BJ (cell line): ENCODE measurements at regions not wholly inside any gene's neighbourhood (a gene's known extent, or its start where the extent isn't known, plus 50 kb on each side); places are given as distances from the start of the nearest gene placed in this dataset.
"Not testable (repeated sequence)": the region's sequence is repeated elsewhere in the genome, so short reads cannot be mapped to it uniquely, and the experiment has no call there.

Experiments
- CTCF ChIA-PET: fragments of 350-600 bp; formaldehyde crosslinking; extraction: SDS; loops from one replicate; lab custom pipeline; 2021; ENCODE audit warnings: antibody characterized with exemption, inconsistent platforms; lab: Yijun Ruan, JAX
- POLR2A ChIA-PET: fragments of 300-600 bp; sonication (Branson Sonifier 250); formaldehyde crosslinking; extraction: SDS; loops from one replicate; lab custom pipeline; 2021; ENCODE audit warnings: antibody characterized with exemption; lab: Charles Lee
- DNase-seq: peaks from one replicate; pipeline ENCODE4 v3.0.0-alpha.2; 2011; ENCODE audit warnings: low read depth
- H3K27me3 ChIP-seq: 2 replicates; pipeline ENCODE4 v1.6.0; 2011; ENCODE audit warnings: low read length; ENCODE audit not compliant: control insufficient read depth, insufficient read depth
- H3K36me3 ChIP-seq: 2 replicates; pipeline ENCODE4 v1.5.1; 2011; ENCODE audit warnings: low read length; ENCODE audit not compliant: control insufficient read depth, insufficient read depth
- H3K4me3 ChIP-seq: 2 replicates; pipeline ENCODE4 v1.5.1; 2011; ENCODE audit warnings: low read depth, mild to moderate bottlenecking, control low read depth, low read length
- CTCF ChIP-seq: IDR thresholded peaks from 2 replicates; pipeline ENCODE4 v1.5.1; 2011; ENCODE audit warnings: low read depth, mild to moderate bottlenecking, control low read depth, inconsistent platforms, low read length, moderate library complexity; ENCODE audit not compliant: insufficient read depth

- TF ChIP-seq CTCF, result no peak
- ChIA-PET POLR2A (no interaction called here), CTCF (no interaction called here)
Observed at GRCh38 chr1:189992856-189993255, 484.8 kb downstream of the BRINP3 start.

GRCh38 chr1:190000365-190000872 is 477.2 kb downstream of the BRINP3 start:
- Histone ChIP-seq H3K4me3 (no peak overlapping the region), H3K36me3 (no peaks in the 10 kb centered on the region), H3K27me3 (no peaks in the 10 kb centered on the region)
- ChIA-PET POLR2A (no interaction called here), CTCF (no interaction called here)
- DNase-seq, result no peak
- TF ChIP-seq CTCF, result no peak

More at GRCh38 chr1:189992856-189993255, 484.8 kb downstream of the BRINP3 start:
- Histone ChIP-seq H3K36me3 (no peaks in the 10 kb centered on the region), H3K27me3 (no peaks in the 10 kb centered on the region), H3K4me3 (no peak overlapping the region)
- no peak for DNase-seq

GRCh38 chr1:190001187-190001586 is 476.5 kb downstream of the BRINP3 start:
- ChIA-PET POLR2A (no interaction called here), CTCF (no interaction called here)
- no peaks in the 10 kb centered on the region for H3K36me3 ChIP-seq
- H3K4me3 ChIP-seq, result no peak overlapping the region
- DNase-seq, result no peak
- H3K27me3 ChIP-seq, result no peaks in the 10 kb centered on the region
- TF ChIP-seq CTCF, result no peak

- CTCF ChIA-PET, result no interaction called here
- no peak overlapping the region for H3K4me3 ChIP-seq
- no peak for TF ChIP-seq CTCF
- H3K27me3 ChIP-seq, result no peaks in the 10 kb centered on the region
- DNase-seq, result no peak
- no peaks in the 10 kb centered on the region for H3K36me3 ChIP-seq
- POLR2A ChIA-PET, result no interaction called here
Observed at GRCh38 chr1:190003376-190003775, 474.3 kb downstream of the BRINP3 start.

- ChIA-PET CTCF (no interaction called here), POLR2A (no interaction called here)
- no peak overlapping the region for H3K4me3 ChIP-seq
- no peak for TF ChIP-seq CTCF
- no peak for DNase-seq
- no peaks in the 10 kb centered on the region for H3K36me3 ChIP-seq
- H3K27me3 ChIP-seq, result no peaks in the 10 kb centered on the region
Observed at GRCh38 chr1:190011585-190011984, 466.1 kb downstream of the BRINP3 start.

GRCh38 chr1:190019151-190019550 is 458.5 kb downstream of the BRINP3 start:
- H3K4me3 ChIP-seq, H3K36me3 ChIP-seq, H3K27me3 ChIP-seq, POLR2A ChIA-PET, DNase-seq, CTCF ChIA-PET: not testable (repeated sequence)
